ENCODE measurements at regions not wholly inside any gene's neighbourhood (a gene's known extent, or its start where the extent isn't known, plus 50 kb on each side); places are given as distances from the start of the nearest gene placed in this dataset.
A peak's percentile ranks its signal among the peaks of the same experiment; 100 is the strongest.
"Not testable (repeated sequence)": the region's sequence is repeated elsewhere in the genome, so short reads cannot be mapped to it uniquely, and the experiment has no call there.

DNA sequence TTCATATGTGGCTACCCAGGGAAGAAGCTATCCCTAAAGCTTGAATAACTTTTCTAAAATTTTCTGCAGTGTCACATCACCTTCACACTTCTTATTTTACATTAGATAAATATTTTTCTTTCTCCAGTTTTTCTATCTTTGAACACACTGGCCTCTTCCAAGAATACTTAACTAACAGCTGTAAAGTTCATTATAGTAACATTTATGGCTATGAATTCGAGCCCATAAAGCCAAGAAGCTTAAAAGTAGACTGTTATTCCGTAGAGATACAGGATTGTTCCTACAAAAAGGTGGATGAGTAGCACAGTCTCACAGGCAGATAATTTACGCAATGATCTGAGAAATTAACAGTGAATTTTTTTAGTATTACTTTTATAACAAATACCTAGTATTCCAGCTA, 55.7 kb upstream of the BMP5 start:
- Mint-ChIP-seq H3K27me3 (ENCODE audit: insufficient read depth) (peaks cover 6% of the 10 kb centered on the region), H3K4me1 (ENCODE audit: low read depth) (peaks cover under 1% of the 10 kb centered on the region; the same call in 1 of the 2 replicates), H3K4me3 (no peak overlapping the region), H3K9me3 (no peaks in the 10 kb centered on the region), H3K36me3 (ENCODE audit: low read depth) (no peaks in the 10 kb centered on the region), H3K27ac (no peak overlapping the region)
- no peak for TF ChIP-seq CTCF (IDR thresholded peaks at IDR 0.05)
- no peak for DNase-seq

DNA sequence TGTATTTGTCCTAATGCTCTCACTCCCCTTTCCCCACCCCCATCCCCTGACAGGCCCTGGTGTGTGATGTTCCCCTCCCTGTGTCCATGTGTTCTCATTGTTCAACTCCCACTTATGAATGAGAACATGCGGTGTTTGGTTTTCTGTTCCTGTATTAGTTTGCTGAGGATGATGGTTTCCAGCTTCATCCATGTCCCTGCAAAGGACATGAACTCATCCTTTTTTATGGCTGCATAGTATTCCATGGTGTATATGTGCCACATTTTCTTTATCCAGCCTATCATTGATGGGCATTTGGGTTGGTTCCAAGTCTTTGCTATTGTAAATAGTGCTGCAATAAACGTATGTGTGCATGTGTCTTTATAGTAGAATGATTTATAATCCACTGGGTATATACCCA, 52.3 kb upstream of the BMP5 start:
- not testable (repeated sequence) for H3K27me3 Mint-ChIP-seq (ENCODE audit: insufficient read depth); H3K4me3 Mint-ChIP-seq; H3K36me3 Mint-ChIP-seq (ENCODE audit: low read depth); H3K9me3 Mint-ChIP-seq; H3K27ac Mint-ChIP-seq; DNase-seq
- peaks cover 13% of the 10 kb centered on the region for H3K4me1 Mint-ChIP-seq (ENCODE audit: low read depth)

DNA sequence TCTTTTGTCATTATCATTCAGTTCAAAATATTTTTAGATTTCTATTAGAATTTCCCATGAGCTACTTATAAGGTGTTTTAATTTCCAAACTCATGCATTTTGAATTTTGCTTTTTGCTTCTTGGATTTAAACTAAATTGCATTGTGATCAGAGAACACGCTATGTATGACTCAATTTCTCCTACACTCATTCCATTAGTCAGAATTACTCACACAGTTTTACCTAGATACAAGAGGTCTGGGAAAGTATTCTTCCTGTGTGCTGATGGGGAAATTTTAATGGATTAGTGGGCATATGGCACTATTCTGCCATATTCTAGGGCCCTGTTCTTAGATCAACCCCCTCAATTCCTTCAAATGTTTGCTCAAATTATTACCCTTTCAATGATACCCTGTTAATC, 49.9 kb upstream of the BMP5 start:
- TF ChIP-seq CTCF (IDR thresholded peaks at IDR 0.05): no peak
- DNase-seq: peak; percentile 61
- Mint-ChIP-seq H3K9me3 (no peaks in the 10 kb centered on the region), H3K27me3 (ENCODE audit: insufficient read depth) (no peaks in the 10 kb centered on the region; the same call in 1 of the 2 replicates), H3K27ac (no peak overlapping the region; the same call in 1 of the 2 replicates), H3K4me1 (ENCODE audit: low read depth) (peaks cover 13% of the 10 kb centered on the region), H3K36me3 (ENCODE audit: low read depth) (no peaks in the 10 kb centered on the region; the same call in 1 of the 2 replicates), H3K4me3 (no peak overlapping the region)
